ENCODE measurements at regions not wholly inside any gene's neighbourhood (a gene's known extent, or its start where the extent isn't known, plus 50 kb on each side); places are given as distances from the start of the nearest gene placed in this dataset.

DNA sequence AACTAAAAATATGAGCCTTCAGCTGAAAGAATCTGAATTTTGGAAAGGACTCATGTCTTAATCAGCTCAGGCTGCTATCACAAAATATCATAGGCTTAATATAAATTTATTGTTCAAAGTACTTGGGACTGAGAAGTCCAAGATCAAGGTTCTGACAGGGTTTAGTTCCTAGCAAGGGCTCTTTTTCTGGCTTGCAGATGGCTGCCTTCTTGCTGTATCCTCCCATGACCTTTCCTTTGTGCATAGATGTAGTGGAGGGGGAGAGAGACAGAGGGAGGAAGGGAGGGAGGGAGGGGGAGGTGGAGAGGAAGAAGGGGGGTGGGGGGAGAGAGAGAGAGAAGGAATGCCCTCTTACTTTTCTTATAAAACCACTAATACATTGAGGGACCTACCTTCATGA, 306.8 kb upstream of the DDI1 start:
- H3K27ac ChIP-seq: no peak overlapping the region

DNA sequence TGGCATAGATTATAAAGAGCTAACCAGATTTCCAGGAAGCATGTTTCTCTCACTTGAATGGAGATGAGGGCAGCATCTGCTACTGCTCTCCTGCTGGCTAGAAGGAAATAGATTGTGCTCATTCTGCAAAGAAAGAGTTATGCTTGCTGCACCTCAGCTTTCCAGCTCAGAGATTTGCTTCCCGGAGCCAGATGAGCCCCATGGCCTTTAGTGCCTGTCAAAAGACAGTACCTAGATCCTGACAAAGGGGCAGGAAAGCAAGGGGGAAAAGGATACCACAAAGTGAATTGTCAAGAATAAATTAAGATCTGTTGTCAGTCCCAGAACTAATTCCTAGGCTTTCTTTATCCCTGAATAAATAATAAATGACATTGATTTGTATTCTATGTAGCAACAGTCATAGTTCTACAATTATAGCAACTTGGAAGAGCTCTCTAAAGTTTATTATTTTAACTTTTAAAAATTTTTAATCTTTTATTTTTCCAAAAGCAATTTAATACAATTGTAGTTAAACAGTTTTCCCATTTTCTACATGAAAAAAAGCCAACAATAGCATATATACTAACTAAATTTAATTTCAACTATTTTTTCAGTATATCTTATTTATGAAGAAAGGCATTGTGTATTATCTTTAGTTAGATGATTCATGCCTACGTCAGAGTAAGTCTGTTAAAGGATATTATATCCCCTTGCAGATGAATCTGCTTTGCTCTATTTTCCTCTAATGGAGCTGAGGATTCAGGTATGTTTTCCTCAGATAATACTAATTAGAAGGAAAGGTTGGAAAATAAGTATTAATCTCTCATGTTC, 306.1 kb upstream of the DDI1 start:
- TF ChIP-seq, protein P1, sequence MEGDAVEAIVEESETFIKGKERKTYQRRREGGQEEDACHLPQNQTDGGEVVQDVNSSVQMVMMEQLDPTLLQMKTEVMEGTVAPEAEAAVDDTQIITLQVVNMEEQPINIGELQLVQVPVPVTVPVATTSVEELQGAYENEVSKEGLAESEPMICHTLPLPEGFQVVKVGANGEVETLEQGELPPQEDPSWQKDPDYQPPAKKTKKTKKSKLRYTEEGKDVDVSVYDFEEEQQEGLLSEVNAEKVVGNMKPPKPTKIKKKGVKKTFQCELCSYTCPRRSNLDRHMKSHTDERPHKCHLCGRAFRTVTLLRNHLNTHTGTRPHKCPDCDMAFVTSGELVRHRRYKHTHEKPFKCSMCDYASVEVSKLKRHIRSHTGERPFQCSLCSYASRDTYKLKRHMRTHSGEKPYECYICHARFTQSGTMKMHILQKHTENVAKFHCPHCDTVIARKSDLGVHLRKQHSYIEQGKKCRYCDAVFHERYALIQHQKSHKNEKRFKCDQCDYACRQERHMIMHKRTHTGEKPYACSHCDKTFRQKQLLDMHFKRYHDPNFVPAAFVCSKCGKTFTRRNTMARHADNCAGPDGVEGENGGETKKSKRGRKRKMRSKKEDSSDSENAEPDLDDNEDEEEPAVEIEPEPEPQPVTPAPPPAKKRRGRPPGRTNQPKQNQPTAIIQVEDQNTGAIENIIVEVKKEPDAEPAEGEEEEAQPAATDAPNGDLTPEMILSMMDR (conservative IDR thresholded peaks at IDR 0.05): no peak
- no peak overlapping the region for H3K27ac ChIP-seq

More for the DNA sequence above, 306.8 kb upstream of the DDI1 start:
- TF ChIP-seq, protein P1 (conservative IDR thresholded peaks at IDR 0.05): no peak

DNA sequence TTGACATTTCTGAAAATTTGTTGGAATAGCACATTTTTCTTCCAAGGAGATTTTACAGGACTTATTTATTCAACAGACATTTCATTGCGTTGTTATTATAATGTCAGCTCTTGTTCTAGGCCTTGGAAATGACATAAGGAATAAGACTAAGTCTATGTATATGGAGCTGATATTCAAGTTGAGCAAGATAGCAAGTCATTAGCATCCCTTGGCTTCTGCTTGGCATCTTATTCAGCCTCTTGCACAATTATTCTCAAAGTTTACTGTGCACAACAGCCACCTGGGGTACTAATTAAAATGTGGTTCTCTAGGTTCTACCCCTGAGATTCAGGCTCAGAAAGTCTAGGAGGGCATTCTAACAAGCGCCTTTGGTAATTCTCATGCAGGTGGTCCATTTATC, 304.8 kb upstream of the DDI1 start:
- TF ChIP-seq, protein P1 (conservative IDR thresholded peaks at IDR 0.05): no peak
- H3K27ac ChIP-seq: no peak overlapping the region

DNA sequence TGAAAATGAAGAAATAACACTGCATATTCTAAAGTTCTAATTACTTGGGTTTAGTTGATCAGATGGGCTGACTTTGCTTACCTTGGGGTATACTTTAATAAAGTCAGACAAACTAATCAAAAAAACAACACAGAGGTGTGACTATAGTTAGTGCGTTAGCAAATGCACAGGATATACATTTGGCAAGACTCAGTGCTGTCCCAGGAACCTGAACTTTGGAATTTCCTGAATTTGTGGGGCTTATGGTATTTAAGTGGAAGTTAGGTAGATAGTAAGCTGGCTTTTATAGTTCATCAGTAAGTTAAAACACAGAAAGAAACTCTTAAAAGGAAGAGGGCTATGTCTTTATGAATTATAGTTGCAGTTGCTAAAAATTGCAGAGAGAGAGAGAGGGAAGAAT, 302.6 kb upstream of the DDI1 start:
- H3K27ac ChIP-seq: no peak overlapping the region
- TF ChIP-seq, protein P1 (conservative IDR thresholded peaks at IDR 0.05): no peak

DNA sequence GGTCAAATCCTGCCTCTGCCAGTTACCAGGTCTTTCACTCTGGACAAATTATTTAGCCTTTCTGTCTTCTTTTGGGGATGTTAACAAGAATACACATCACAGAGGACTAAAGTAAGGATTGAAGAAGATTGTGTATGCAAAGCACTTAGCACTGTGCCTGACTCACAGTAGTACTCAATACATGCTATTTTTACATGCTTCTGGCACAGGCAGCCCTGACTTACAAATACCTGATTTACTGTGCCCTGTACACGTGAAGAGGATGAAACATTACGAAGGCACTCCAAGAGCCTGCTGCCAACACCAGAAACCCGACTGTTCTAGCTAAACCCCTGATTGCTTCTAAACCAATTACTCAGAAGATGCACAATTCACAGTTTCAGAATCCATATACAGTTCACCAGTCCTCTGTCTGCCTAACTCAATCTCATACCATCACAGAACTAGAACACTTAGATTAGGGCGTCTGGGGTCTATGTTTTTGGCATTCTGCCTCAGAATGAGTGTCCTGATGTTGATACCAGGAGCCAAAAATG, 300.9 kb upstream of the DDI1 start:
- TF ChIP-seq, protein P1 (conservative IDR thresholded peaks at IDR 0.05): no peak
- H3K27ac ChIP-seq: no peak overlapping the region

DNA sequence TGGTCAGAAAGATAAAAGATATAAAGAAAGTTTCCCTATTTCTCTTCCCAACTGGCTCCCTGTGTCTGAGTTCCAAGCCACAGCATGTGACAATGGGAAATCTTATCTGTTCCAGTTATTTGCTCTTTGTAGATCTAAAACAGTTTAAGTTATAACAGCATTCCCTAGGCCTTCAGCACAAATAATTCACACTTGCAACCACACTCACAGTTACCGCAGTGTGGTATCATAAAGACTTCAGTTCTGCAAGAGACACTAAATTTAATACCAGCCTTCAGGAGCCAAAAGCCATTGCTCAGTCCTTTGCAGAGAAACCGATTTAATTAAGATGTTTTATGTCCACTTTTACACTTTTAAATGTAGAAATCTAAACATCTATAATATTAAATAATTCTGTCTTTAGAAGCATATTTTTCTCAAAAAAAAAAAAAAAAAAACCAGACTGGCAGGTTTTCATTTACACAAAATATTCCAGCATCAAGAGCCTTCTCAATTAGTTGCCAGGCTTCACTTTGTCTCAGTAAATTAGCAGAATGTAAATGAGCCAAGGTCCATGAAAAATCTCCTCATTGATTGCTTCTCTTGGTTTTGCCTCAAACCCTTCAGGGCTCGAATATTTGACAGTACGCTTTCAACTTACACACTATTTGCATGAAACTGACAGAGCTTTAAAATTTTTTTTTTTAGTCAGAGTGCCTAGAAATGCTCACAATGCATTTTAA, 300.0 kb upstream of the DDI1 start:
- TF ChIP-seq, protein P1 (conservative IDR thresholded peaks at IDR 0.05): no peak
- no peak overlapping the region for H3K27ac ChIP-seq

DNA sequence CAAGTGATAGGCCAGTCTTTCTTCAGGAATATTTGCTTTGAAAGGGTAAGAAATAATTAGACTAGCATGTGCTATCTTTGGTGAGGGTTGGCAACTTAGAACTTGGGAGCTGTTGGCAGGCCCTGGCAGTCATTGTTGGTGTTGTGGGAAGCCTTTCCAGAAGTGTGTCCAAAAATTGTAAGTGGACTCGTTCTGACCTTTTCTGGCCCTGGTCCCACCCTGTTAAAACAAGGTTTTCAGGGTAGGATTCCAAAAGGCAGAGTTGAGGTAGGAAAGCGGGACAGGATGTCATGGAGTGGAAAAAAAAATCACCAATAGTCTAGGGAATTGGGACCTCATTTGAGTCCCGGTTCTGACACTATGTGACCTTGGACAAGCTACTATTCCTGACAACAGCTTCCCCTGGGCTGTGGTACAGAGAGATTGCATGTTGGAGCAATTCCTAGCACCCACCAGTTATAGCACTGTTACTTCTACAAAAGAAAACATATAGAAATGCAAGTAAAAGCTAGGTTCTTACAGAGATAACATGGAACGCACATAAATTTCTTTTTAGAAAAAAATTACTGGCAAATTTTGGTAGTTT, 299.3 kb upstream of the DDI1 start:
- no peak overlapping the region for H3K27ac ChIP-seq
- TF ChIP-seq, protein P1 (conservative IDR thresholded peaks at IDR 0.05): no peak
